NT2/D1 (cell line): ENCODE measurements at regions not wholly inside any gene's neighbourhood (a gene's known extent, or its start where the extent isn't known, plus 50 kb on each side); places are given as distances from the start of the nearest gene placed in this dataset.
A peak's percentile ranks its signal among the peaks of the same experiment; 100 is the strongest.

Experiments
- DNase-seq: peaks from one replicate; pipeline ENCODE4 v3.0.0-alpha.2; 2011; ENCODE audit warnings: low read depth, low spot score
- H3K27me3 ChIP-seq: 2 replicates; pipeline ENCODE4 v1.6.0; 2011; ENCODE audit warnings: mild to moderate bottlenecking; ENCODE audit not compliant: insufficient read length, insufficient read depth
- H3K36me3 ChIP-seq: 2 replicates; pipeline ENCODE4 v1.6.1; 2011; ENCODE audit warnings: mild to moderate bottlenecking, low read length, mixed read lengths; ENCODE audit not compliant: insufficient read depth, insufficient read length
- H3K4me1 ChIP-seq: 2 replicates; pipeline ENCODE4 v1.5.1; 2011; ENCODE audit not compliant: insufficient read depth, insufficient read length
- H3K4me3 ChIP-seq: 2 replicates; pipeline ENCODE4 v1.5.1; 2011; ENCODE audit warnings: low read depth; ENCODE audit not compliant: insufficient read length
- H3K9ac ChIP-seq: 2 replicates; pipeline ENCODE4 v1.6.0; 2011; ENCODE audit warnings: low read depth; ENCODE audit not compliant: insufficient read length
- H3K9me3 ChIP-seq: 2 replicates; pipeline ENCODE4 v1.5.1; 2011; ENCODE audit warnings: mild to moderate bottlenecking, low read length; ENCODE audit not compliant: insufficient read depth
- SUZ12 ChIP-seq: IDR thresholded peaks from 2 replicates; pipeline ENCODE4 v1.6.1; 2011; ENCODE audit not compliant: insufficient read length, insufficient read depth; ENCODE audit errors: extremely low read depth
- YY1 ChIP-seq: IDR thresholded peaks from 2 replicates; pipeline ENCODE4 v1.6.1; 2011; ENCODE audit not compliant: insufficient read length, insufficient read depth
- ZNF274 ChIP-seq: IDR thresholded peaks from 2 replicates; pipeline ENCODE4 v1.6.1; 2011; ENCODE audit warnings: mild to moderate bottlenecking, low read depth, low read length

DNA sequence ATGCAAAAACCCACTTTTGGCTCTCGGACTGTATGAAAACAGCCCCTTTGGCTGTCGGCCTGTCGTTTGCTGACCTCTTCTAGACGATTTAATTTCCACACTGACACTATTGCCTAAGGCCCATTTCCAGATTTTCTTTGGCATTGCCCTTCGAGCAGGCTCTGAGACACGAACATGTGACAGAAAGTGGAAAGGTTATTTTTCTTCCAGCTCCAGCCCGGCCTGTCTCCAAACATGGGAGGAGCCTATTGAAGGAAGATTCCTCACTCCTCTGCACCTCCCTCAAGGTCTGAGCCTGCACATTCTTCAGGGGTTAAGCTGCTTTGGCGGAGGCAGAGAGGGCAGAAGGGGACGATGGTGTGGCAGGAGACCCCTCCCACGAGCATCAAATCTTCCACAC is 85.9 kb upstream of the FOXF1 start:
- Histone ChIP-seq H3K4me3 (no peak overlapping the region), H3K4me1 (peaks cover 13% of the 10 kb centered on the region), H3K36me3 (no peaks in the 10 kb centered on the region), H3K9ac (no peak overlapping the region), H3K27me3 (peaks cover under 1% of the 10 kb centered on the region), H3K9me3 (no peaks in the 10 kb centered on the region; the same call in 1 of the 2 replicates)
- TF ChIP-seq SUZ12 (no peak), ZNF274 (no peak), YY1 (no peak)
- DNase-seq = peak; percentile 30

DNA sequence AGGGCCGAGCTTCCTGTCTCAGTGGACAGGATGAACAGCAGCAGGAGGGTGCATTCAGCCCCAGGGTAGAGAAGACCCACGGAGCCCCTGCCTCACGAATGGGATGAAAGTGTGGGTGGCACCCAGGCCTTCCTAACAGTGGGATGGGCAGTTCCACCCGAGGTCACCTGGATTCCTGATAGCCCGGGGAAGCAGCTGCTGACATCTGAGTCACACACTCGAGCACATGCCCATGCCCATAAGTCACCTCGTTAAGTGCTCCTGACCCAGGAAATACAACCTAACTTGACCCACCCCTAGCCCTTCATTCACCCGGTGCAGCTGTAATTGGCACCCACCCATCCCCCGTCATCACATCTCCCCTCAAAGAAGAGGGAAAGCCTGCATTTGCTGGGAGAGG is 85.3 kb upstream of the FOXF1 start:
- Histone ChIP-seq H3K4me3 (no peak overlapping the region), H3K36me3 (no peaks in the 10 kb centered on the region), H3K4me1 (peaks cover 13% of the 10 kb centered on the region), H3K27me3 (peaks cover 2% of the 10 kb centered on the region), H3K9me3 (no peaks in the 10 kb centered on the region), H3K9ac (no peak overlapping the region)
- no peak for DNase-seq
- TF ChIP-seq SUZ12 = no peak

DNA sequence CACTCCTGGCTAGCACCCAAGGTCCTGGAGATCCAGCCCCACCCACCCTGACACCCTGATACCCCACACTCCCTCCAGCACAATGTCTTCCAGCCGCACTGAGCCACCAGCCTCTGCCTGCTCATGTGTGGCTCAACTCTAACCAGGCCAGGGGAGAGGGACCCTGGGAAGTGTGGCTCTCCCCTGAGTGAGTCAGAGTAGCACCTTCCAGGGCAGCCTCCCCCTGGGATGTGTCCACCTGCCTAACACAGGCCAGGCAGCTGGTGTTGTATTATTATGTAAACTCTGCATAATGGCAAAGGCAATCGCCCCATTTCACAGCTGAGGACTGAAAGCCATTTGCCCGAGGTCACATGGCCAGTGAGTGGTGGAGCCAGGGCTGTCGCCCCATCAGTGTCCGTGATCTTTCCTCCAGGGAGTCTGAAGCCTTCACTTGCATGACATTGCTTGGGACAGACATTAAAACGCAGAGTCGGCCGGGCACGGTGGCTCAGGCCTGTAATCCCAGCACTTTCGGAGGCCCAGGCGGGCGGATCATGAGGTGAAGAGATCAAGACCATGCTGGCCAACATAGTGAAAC is 84.2 kb upstream of the FOXF1 start:
- TF ChIP-seq SUZ12 = no peak
- TF ChIP-seq ZNF274 = no peak
- TF ChIP-seq YY1 = no peak
- Histone ChIP-seq H3K27me3 (peaks cover 4% of the 10 kb centered on the region), H3K36me3 (no peaks in the 10 kb centered on the region), H3K4me1 (peaks cover 15% of the 10 kb centered on the region), H3K9ac (no peak overlapping the region), H3K9me3 (no peaks in the 10 kb centered on the region), H3K4me3 (no peak overlapping the region)
- DNase-seq = no peak

DNA sequence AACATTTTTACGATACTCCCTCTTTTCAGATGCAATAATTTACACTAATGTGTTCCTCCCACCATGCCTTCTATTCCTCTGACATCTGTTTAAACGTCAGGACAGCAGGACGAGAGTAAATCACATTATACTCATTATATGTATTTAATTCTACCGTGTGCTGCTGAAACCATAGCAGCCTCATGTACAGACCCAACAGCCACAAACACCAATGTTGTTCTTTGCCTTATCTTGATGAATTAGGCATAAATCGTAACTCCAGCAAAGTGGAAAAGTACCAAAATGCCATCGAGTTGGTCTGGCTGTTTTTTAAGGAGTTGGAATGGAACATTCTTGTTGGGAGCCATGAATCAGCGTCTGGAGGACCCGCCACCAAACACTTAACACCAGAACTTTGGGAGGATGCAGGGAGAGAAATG is 82.9 kb upstream of the FOXF1 start:
- no peak overlapping the region for H3K4me3 ChIP-seq
- TF ChIP-seq ZNF274 (no peak), SUZ12 (no peak), YY1 (no peak)
- no peak for DNase-seq
- no peaks in the 10 kb centered on the region for H3K9me3 ChIP-seq
- no peaks in the 10 kb centered on the region for H3K36me3 ChIP-seq
- peaks cover 5% of the 10 kb centered on the region for H3K27me3 ChIP-seq
- H3K4me1 ChIP-seq = peaks cover 19% of the 10 kb centered on the region
- H3K9ac ChIP-seq = no peak overlapping the region

DNA sequence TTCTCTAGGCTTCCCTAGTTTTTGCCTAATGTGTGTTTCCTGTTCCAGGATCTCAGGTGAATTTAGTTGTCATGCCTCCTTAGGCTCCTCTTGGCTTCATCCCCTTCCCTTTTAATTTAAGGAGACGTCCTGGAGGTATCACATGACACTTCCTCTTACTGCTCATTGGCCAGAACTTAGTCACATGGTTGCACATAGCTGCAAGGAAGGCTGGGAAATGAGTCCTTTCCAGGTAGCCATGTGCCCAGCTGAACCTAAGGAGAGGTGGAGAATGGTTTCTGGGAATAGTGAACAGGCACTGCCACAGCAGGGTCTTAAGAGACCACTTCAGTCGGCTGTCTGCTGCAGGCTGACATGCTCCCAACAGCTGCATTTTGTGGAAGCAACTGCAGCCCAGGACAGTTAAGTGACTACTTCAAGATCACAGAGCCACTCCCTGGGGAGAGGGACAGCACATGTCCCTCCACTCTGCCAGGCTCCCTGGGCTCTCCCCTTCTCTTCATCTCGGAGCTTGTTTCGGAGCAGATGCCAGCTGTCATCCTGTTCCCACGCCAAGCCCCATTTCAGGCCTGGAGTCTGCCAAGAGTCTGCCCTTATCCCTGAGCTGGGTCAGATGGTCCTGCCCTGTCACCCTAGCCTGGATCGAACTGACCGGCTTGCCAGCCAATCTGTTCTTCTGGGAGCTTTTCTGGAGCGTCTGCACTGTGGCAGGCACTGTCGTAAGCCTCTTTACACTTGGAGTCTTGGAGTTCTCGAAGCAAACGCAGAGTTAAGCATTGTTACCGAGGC is 81.4 kb upstream of the FOXF1 start:
- Histone ChIP-seq H3K27me3 (peaks cover 5% of the 10 kb centered on the region), H3K36me3 (no peaks in the 10 kb centered on the region), H3K4me3 (no peak overlapping the region), H3K9me3 (no peaks in the 10 kb centered on the region), H3K9ac (no peak overlapping the region), H3K4me1 (peaks cover 19% of the 10 kb centered on the region)
- TF ChIP-seq ZNF274 (no peak), YY1 (no peak), SUZ12 (no peak)
- no peak for DNase-seq

DNA sequence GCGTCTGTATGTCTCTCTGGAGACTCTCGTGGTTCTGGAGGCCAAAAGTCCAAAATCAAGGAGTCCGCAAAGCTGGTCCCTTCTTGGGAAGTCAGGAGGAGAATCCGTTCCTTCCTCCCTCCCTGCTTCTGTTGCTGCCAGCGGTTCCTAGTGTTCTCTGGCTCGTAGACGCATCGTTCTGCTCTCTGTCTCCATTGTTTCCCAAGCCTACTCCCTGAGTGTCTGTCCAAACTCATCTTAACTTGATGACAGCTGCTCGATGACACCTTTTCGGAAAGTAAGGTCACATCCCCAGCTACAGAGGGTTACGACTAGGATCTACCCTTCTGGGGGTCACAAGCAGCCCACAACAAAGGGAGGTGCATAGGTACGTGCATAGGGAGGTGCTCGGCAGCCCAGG is 80.7 kb upstream of the FOXF1 start:
- peaks cover 19% of the 10 kb centered on the region for H3K4me1 ChIP-seq
- no peak for DNase-seq
- H3K27me3 ChIP-seq = peaks cover 5% of the 10 kb centered on the region
- no peak for TF ChIP-seq SUZ12
- TF ChIP-seq ZNF274 = no peak
- TF ChIP-seq YY1 = no peak
- no peak overlapping the region for H3K9ac ChIP-seq
- no peaks in the 10 kb centered on the region for H3K36me3 ChIP-seq
- H3K9me3 ChIP-seq = no peaks in the 10 kb centered on the region
- no peak overlapping the region for H3K4me3 ChIP-seq

DNA sequence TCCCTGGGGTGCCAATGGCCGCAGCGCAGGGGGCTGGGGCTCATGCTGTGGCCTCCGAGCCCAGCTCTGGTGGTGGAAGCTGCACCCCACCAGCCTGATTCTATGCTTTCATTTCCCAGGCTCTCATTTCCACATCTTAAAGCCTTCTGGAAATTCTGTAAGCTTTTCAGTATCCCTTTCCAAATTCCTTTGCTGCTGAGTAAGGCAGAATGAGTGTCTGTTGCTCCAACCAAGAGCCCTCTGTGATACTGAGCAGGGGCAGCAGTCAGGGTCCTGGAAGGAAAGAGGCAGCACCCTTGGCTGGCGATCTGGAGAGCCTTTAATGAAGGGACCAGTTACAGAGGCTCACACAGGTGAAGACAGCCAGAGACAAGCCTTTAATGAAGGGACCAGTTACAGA is 79.5 kb upstream of the FOXF1 start:
- Histone ChIP-seq H3K4me1 (peaks cover 9% of the 10 kb centered on the region), H3K9me3 (no peaks in the 10 kb centered on the region), H3K27me3 (peaks cover 8% of the 10 kb centered on the region), H3K4me3 (no peak overlapping the region), H3K9ac (no peak overlapping the region), H3K36me3 (no peaks in the 10 kb centered on the region)
- TF ChIP-seq YY1 (no peak), SUZ12 (no peak), ZNF274 (no peak)
- DNase-seq = no peak
